Stimulated activated CD4-positive, alpha-beta T cell treated with anti-CD3 and anti-CD28 coated beads, TNF-alpha, amount 100 ng/mL, for 48 hours (primary cell): ENCODE measurements at regions not wholly inside any gene's neighbourhood (a gene's known extent, or its start where the extent isn't known, plus 50 kb on each side); places are given as distances from the start of the nearest gene placed in this dataset.
"Not testable (repeated sequence)": the region's sequence is repeated elsewhere in the genome, so short reads cannot be mapped to it uniquely, and the experiment has no call there.

Experiments
- DNase-seq, 3 donors: peaks; one replicate each; pipeline ENCODE4 v3.0.0-alpha.2; 2020; ENCODE audit warnings: low read depth in 3 of 3

- DNase-seq = no peak
Observed at GRCh38 chr12:38159092-38159551, 157.5 kb upstream of the ALG10B start.

GRCh38 chr12:38159591-38160317 lies 156.8 kb upstream of the ALG10B start:
- no peak for DNase-seq

- DNase-seq = no peak
Observed at GRCh38 chr12:38160318-38161122, 156.1 kb upstream of the ALG10B start.

DNA sequence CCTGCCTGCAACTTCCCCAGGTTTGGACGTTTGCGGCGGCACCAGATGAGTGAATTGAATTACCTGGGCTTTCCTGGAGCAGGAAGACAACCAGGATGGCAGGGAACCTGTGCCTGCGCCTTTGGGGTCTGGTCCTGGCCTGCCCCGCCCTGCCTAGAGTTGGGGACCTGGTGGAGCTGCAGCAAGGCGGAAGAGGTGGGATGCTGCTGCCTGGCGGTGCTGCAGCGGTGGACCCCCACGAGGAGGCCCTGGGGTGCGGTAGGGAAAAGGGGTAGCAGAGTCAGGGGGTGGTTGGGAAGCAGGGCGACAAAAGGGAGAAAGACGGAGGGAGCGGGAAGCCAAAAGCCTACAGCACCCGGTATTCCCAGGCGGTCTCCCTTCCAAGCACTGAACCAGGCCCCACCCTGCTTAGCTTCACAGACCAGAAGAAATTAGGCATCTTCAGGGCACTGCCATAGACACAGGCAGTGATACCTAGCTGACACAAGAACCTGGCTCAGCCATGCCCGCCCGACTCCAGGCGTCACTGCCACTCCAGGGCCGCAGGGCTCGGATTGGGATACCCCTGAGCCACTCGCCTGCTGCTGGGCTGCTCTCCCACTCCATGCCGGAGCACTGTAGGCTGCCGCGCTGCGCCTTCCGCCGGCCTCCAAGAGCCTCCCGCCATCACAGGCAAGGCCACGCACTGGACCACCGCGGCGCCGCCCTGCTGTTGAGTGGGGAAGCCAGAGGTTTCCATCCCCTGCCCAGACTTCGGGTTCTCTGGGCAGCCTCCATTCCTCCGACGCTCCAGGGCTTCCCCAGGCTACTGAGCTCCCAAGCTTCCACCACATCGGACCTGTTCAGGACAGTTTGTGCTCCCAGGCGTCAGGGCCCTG lies 155.2 kb upstream of the ALG10B start:
- no peak for DNase-seq

DNA sequence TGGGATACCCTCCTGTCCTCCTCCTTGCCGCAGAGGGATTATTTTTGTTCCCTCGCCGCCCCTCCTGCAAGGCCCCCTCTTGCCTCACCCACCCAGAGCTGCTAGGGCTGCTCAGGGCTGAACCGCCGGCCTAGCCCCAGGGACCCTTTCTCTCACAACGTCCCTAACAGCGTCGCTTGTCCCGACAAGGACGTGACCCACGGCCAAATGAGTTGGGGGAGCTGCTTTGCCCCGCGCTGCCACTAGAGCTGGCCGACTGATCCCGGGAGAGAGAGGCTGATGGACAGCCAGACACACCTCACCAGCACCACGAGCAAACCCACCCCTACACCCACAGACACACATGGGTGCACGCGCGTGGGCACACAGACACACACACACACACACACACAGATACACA lies 154.6 kb upstream of the ALG10B start:
- DNase-seq = no peak

- no peak for DNase-seq
Observed at GRCh38 chr12:38162708-38163441, 153.7 kb upstream of the ALG10B start.

GRCh38 chr12:38163442-38163801 lies 153.2 kb upstream of the ALG10B start:
- DNase-seq = no peak

DNA sequence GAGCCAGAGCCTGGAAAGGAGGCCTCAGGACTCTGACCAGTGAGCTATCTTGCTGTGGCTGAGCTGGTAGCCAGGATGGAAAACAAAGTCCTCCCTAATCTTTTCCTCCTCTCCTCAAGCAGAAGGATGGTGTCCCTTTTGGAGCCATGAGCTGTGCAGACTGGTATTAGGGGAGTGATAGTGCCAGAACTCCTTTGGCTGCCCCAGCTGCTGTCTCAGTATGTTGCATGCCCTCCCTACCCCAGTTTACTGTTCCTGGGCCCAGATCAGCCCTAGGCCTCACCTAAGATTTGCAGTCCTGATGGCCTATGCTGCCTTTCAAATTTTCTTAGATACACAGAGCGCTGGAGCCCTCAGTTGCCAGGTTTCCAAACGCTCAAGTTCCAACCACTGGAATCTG lies 150.3 kb upstream of the ALG10B start:
- no peak for DNase-seq

DNA sequence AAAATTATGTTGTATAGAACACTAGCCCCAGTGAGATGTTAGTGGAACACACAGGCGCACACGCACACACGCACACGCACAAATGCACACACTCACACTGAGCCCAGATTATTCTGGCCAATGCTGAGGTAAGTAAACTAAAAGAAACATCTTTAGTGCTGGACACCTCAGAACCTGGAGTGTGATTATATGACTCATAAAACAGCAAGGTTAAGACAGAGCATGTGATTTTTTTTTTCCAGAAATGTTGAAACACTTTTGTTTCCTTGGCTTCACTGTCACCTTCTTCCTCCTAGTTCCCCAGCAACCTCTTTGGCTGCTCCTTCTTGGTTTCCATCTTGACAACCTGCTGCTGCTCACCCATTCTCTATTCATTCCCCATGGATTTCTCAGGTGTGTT lies 141.0 kb upstream of the ALG10B start:
- no peak for DNase-seq

DNA sequence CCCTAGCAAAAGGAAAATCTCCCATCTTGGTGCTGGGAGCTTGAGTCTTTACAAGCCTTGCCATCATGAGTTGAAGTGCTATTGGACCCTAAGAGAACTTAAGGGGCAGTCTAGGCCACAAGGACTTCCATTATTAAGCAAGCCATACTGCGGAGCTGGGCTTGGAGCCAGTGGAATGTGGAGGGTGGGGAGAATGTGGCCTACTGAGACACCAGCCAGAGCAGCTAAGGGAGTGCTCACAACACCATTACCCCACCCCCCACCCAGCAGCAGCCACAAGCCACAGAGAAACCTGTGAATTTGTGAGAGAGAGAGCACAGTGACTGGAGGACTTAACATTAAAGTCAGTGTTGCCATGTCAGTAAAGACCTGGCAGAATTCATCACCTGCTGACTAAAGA lies 133.0 kb upstream of the ALG10B start:
- not testable (repeated sequence) for DNase-seq

DNA sequence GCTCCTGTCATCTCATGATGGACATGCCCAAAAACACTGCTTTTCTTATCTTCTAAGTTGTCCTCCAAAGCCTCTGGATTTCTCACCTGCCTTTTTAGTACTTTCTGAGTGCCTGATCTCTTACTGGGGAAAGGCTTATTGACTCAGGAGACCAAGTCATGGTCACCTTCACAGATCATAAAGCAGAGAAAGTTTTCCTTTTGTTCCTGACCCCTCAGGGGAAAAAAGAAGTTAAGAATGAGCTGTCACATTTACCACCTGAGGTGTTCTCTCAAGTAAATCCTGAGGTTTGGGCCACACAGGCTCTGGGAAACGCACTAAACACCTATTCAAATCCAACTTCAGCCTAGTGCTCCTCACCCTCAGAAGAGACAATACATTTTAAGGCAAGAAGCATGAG lies 119.3 kb upstream of the ALG10B start:
- not testable (repeated sequence) for DNase-seq

DNA sequence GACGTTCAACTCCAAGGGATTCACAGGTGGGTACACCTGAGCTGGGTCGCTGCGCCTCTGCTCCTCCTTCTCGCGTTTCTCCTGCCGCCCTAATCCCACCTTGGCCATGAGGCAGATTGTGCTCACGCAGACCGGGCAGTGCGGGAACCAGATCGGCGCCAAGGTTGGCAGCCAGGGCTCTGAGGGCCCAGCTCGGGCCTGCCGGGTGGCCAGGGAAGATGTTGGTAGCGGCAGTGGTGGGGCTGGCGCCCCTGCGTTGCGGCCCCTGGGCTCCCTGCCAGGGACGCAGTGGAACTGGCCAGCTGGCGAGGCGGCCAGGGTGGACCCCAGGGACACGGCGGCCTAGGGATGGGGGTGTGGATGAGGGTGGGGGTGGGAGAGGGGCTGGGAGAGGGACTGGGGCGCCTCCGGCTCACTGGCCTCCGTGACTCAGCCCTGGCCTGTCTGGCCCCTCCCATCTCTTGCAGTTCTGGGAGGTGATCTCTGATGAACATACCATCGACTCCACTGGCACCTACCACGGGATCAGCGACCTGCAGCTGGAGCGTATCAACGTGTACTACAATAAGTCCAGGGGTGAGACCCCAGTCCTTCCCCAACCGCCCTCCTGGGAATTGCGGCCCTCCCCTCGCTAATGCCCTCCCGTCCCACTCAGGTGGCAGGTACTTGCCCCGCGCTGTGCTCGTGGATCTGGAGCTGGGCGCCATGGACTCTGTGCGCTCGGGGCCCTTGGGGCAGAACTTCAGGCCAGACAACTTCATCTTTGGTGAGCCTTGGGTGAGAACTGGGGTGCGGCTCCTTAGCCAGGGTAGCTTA lies 114.9 kb upstream of the ALG10B start:
- DNase-seq = no peak

DNA sequence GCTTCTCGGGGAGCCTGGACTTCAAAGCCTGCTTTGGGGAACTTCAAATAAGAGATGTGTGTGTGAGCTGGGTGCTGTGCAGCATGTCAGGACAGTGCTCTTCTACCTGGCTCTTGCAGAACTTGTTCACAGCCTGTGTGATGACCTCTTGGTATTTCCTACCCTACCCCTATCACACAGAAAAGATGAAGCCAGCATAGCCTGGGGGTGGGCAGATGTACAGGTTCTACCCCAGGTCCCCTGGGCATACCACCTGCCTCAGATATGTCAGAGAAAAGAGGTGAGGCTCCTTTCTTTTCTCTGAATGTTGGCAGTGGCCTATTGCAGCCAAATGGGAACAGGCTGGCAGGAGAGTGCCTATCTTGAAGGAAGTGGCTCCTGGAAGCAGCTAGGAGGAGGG lies 111.7 kb upstream of the ALG10B start:
- no peak for DNase-seq

- DNase-seq = no peak
Observed at GRCh38 chr12:38222011-38222410, 94.6 kb upstream of the ALG10B start.

DNA sequence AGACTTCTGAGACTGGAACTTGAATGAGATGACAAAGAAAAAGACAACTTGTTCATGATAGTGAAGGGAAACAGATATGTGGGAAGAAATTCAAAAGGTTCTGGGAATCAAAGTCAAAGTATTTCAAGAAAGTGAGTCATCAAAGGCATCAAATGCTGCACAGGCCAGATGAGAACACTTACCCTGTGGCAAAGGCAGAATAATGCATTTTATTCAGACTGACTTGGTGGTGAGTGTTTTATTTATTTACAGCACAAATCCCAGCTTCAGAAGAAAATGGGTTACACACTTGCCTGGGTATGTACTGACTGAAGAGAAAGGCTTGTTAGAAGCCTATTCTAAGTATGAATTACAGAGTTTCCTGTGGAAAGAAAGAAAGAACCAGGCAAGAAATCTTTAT lies 78.2 kb upstream of the ALG10B start:
- not testable (repeated sequence) for DNase-seq

DNA sequence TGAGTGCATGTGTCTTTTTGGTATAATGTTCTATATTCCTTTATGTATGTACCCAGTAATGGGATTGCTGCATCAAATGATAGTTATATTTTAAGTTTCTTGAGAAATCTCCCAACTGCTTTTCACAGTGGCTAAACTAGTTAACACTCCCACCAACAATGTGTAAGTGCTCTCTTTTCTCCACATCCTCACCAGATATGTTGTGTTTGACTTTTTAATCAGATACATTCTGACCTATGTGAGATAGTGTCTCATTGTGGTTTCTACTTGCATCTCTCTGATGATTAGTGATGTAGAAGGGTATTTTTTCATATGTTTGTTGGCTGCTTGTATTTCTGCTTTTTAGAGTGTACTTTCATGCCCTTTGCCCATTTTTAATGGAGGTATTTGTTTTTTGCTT lies 62.8 kb upstream of the ALG10B start:
- DNase-seq = no peak

DNA sequence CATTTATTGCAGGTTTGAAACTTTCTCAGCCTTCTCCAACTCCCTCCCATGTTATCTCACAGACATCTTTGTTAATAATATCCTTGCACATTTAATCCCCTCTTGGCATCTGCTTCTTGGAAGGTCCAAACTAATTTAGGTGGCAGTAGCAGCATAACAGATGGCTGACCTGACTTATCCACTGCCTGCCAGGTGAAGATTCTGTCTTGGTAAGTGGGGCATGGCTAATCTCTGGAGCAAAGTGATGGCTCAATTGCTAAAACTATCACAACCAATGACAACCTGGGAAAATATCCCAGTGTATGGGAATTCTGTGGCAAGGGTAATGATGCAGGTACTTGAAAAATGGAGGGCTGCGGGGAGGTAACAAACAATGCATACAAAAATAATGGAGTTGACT lies 58.2 kb upstream of the ALG10B start:
- no peak for DNase-seq
